ENCODE measurements at regions not wholly inside any gene's neighbourhood (a gene's known extent, or its start where the extent isn't known, plus 50 kb on each side); places are given as distances from the start of the nearest gene placed in this dataset.

GRCh38 chr6:14921878-14922671, 323.8 kb upstream of the JARID2 start:
- TF ChIP-seq RARB (CRISPR knock-in tag; IDR thresholded peaks at IDR 0.05) (no peak), ZNF70 (CRISPR knock-in tag; IDR thresholded peaks at IDR 0.05) (no peak), PATZ1 (CRISPR knock-in tag; IDR thresholded peaks at IDR 0.05; ENCODE audit: borderline replicate concordance) (no peak), OSR1 (CRISPR knock-in tag; IDR thresholded peaks at IDR 0.05) (no peak), ZFP3 (CRISPR knock-in tag; IDR thresholded peaks at IDR 0.05) (no peak), ZNF8 (CRISPR knock-in tag; IDR thresholded peaks at IDR 0.05) (no peak), TOX (CRISPR knock-in tag; IDR thresholded peaks at IDR 0.05; ENCODE audit: borderline replicate concordance) (no peak), ZFP30 (CRISPR knock-in tag; IDR thresholded peaks at IDR 0.05) (no peak), TCF4 (CRISPR knock-in tag; IDR thresholded peaks at IDR 0.05; ENCODE audit: borderline replicate concordance) (no peak), ZNF565 (CRISPR knock-in tag; conservative IDR thresholded peaks at IDR 0.05; ENCODE audit: low read depth) (no peak), CREB5 (CRISPR knock-in tag; IDR thresholded peaks at IDR 0.05; ENCODE audit: low read depth) (no peak), CSRNP3 (CRISPR knock-in tag; IDR thresholded peaks at IDR 0.05) (no peak), ARNTL (CRISPR knock-in tag; IDR thresholded peaks at IDR 0.05; ENCODE audit: borderline replicate concordance, low read depth) (no peak)
